Erythroblast (primary cell): ENCODE measurements at regions not wholly inside any gene's neighbourhood (a gene's known extent, or its start where the extent isn't known, plus 50 kb on each side); places are given as distances from the start of the nearest gene placed in this dataset.

Experiments used
- GATA1 ChIP-seq: IDR thresholded peaks from 2 replicates; pipeline ENCODE4 v1.6.1; 2011; ENCODE audit warnings: low read depth, mild to moderate bottlenecking, control low read depth, low read length, moderate library complexity
- POLR2A ChIP-seq: IDR thresholded peaks from 2 replicates; pipeline ENCODE4 v1.6.1; 2011; ENCODE audit warnings: mild to moderate bottlenecking, low read length

DNA sequence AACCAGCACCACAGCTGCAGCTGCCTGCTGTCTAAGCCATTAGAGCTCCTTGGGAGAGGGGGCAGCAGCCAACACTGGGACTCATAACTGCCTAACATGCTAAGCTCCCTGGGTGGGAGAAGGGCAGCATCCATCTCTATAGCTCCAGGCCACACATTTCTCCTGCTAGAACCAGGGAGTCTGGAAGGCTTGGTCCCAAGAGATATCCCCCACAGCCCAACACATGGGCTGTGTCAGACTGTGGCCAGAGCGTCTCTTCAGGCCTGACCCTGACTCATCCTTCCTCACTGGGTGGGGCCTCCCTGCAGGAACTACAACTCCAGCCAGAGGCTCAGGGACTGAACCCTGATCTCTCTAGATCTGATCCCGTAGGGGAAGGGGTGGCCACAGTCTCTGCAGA lies 411.1 kb downstream of the HDGFL1 start:
- TF ChIP-seq POLR2A (no peak), GATA1 (no peak)
